ENCODE measurements at regions not wholly inside any gene's neighbourhood (a gene's known extent, or its start where the extent isn't known, plus 50 kb on each side); places are given as distances from the start of the nearest gene placed in this dataset.

DNA sequence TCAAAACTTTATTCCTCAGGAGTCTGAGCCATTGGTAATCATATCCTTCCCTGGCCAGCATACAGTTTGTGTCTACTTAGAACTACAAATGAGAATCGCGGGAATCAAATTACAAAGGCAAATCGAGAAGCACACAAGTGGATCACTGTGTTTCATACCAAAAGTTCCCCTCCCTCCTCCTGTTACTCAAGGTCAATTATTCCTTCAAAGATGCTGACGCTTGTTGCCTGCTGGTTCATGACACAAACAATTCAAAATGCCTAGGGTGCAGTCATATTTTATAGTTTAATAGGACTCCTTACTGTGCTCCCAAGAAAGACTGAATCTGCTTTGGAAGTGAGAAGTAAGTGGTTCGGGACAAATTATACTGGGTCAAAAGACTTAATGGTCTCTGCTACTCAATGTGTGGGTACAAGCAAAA, 93.0 kb upstream of the PBX1 start:
- TF ChIP-seq, protein P1, sequence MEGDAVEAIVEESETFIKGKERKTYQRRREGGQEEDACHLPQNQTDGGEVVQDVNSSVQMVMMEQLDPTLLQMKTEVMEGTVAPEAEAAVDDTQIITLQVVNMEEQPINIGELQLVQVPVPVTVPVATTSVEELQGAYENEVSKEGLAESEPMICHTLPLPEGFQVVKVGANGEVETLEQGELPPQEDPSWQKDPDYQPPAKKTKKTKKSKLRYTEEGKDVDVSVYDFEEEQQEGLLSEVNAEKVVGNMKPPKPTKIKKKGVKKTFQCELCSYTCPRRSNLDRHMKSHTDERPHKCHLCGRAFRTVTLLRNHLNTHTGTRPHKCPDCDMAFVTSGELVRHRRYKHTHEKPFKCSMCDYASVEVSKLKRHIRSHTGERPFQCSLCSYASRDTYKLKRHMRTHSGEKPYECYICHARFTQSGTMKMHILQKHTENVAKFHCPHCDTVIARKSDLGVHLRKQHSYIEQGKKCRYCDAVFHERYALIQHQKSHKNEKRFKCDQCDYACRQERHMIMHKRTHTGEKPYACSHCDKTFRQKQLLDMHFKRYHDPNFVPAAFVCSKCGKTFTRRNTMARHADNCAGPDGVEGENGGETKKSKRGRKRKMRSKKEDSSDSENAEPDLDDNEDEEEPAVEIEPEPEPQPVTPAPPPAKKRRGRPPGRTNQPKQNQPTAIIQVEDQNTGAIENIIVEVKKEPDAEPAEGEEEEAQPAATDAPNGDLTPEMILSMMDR (conservative IDR thresholded peaks at IDR 0.05; ENCODE audit: low read depth, low read length), result no peak
- no peak for TF ChIP-seq EZH2 (IDR thresholded peaks at IDR 0.05; ENCODE audit: borderline replicate concordance, low read depth, low read length, poor library complexity, severe bottlenecking)
